GM12864 (cell line): ENCODE measurements at regions not wholly inside any gene's neighbourhood (a gene's known extent, or its start where the extent isn't known, plus 50 kb on each side); places are given as distances from the start of the nearest gene placed in this dataset.

Source experiments
- DNase-seq: peaks from one replicate; pipeline ENCODE4 v3.0.0-alpha.2; 2011; ENCODE audit warnings: low read depth
- H3K4me3 ChIP-seq: 2 replicates; pipeline ENCODE4 v1.5.1; 2011; ENCODE audit warnings: mild to moderate bottlenecking, low read depth, low read length, control low read depth
- TF ChIP-seq, protein P1 (sequence below): IDR thresholded peaks from 2 replicates; pipeline ENCODE4 v1.5.1; 2011; ENCODE audit warnings: low read depth, mild to moderate bottlenecking, moderate library complexity, low read length, control low read depth, inconsistent platforms; ENCODE audit errors: missing control alignments

DNA sequence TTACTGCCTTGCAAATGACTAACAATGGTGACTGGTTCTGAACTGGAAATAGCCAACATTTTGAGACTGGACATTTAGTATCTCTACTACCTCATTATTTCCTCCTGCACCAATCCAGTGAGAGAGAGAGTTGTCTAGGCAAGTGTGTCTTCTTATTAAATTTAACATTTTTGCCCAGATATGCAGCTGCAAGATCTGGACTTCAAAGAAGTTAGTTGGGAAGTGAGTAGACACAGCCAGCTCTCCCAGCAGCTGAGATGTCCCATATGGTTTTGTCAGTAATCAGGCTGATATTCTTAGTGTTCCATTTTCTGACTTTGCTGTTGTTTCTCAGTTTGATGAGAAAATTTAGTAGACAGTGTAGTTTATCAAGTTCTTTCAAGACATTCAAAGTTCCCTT lies 1778.8 kb upstream of the CDH6 start:
- TF ChIP-seq, protein P1, sequence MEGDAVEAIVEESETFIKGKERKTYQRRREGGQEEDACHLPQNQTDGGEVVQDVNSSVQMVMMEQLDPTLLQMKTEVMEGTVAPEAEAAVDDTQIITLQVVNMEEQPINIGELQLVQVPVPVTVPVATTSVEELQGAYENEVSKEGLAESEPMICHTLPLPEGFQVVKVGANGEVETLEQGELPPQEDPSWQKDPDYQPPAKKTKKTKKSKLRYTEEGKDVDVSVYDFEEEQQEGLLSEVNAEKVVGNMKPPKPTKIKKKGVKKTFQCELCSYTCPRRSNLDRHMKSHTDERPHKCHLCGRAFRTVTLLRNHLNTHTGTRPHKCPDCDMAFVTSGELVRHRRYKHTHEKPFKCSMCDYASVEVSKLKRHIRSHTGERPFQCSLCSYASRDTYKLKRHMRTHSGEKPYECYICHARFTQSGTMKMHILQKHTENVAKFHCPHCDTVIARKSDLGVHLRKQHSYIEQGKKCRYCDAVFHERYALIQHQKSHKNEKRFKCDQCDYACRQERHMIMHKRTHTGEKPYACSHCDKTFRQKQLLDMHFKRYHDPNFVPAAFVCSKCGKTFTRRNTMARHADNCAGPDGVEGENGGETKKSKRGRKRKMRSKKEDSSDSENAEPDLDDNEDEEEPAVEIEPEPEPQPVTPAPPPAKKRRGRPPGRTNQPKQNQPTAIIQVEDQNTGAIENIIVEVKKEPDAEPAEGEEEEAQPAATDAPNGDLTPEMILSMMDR, result no peak
- no peak for DNase-seq
- H3K4me3 ChIP-seq, result no peak overlapping the region

DNA sequence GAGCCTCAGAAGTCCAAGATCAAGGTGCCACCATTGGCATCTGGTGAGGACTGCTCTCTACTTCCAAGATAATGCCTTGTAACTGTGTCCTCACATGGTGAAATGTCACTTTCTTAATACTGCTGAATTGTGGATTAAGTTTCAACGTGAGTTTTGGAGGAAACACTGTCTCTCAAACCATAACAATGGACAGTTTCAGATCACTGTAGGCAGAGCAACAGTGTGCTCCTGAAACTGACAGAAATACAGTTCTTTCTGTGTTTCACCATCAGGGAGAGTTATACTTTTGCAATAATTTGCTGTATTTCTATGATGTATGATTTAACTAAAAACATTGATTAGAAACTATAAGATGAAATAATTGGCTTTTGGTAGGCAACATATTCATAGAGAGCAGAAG lies 1780.5 kb upstream of the CDH6 start:
- TF ChIP-seq, protein P1, result no peak
- DNase-seq, result no peak
- no peak overlapping the region for H3K4me3 ChIP-seq

DNA sequence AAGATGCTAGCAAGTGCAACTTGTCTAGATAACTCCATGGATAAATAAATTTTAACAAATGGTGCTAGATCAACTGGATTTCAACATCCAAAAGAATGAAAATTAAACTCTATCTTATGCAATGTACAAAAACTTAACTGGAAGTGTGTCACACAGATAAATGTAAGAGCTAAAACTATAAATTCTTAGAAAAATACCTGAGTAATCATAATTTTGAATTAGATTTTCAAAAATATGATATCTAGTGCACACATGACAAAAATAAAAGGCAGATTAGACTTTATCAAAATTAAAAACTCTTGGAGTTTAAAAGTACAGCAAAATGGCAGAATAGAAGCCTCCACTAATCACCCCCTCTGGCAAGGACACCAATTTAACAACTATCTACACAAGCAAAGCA lies 1791.2 kb upstream of the CDH6 start:
- TF ChIP-seq, protein P1, result no peak
- H3K4me3 ChIP-seq, result no peak overlapping the region
- DNase-seq, result no peak

DNA sequence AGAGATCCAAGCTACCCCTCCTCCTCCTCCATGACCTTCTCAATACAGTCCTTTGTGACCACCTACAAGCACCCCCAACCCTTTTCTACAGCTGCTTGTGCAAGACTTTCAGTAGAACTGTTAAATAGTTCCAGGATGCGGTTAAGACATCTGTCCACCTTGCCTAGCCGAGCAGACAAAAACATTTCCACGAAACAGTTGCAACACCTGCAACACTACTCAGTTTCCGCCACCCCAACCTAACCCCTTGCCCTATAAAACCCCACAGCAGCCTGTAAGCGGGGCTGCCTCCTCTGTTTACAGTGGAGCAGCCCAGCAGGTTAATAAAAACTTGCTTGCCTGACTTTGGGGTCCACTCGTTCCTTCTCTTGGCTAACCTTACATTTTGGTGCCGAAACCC lies 1803.5 kb upstream of the CDH6 start:
- DNase-seq, result no peak
- no peak overlapping the region for H3K4me3 ChIP-seq

DNA sequence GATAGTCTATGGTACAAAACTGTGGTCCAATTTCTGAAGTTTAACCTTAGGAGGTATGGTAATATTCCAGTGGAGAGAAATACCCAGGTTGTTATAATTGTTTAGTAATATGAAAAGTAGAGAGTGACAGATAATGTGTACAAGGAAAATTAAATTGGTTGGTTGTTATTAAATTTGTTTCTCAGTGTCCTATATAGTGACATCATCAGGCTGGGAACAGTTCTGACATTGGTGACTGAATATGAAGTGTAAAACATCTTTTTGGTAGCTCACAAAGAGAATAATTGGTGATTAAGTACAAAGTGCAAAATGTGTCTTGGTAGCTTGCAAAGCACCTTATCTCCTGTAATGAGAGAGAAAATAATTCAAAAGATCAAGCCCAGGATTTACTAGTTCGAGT lies 1806.1 kb upstream of the CDH6 start:
- TF ChIP-seq, protein P1, result no peak
- no peak for DNase-seq
- no peak overlapping the region for H3K4me3 ChIP-seq

More for the DNA sequence above, 1803.5 kb upstream of the CDH6 start:
- TF ChIP-seq, protein P1, result no peak

DNA sequence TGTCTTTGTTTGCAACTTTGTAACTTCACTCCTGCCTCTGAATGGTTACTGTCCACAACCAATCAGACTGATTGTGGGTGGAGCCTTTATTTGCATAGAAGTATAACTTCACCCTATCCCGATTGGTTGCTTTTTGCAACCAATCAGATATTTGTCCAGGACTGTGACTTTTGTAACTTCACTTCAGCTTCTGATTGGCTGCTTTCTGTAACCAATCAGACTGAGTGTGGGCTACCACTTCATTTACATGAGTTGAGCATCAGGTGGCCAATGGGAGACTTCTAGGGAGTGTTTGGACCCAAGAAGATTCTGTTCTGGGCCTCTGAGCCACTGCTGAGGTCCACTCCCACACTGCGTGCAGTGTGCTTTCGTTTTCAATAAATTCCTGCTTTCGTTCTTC lies 1810.7 kb upstream of the CDH6 start:
- H3K4me3 ChIP-seq, result no peak overlapping the region
- DNase-seq, result no peak
- TF ChIP-seq, protein P1, result no peak

DNA sequence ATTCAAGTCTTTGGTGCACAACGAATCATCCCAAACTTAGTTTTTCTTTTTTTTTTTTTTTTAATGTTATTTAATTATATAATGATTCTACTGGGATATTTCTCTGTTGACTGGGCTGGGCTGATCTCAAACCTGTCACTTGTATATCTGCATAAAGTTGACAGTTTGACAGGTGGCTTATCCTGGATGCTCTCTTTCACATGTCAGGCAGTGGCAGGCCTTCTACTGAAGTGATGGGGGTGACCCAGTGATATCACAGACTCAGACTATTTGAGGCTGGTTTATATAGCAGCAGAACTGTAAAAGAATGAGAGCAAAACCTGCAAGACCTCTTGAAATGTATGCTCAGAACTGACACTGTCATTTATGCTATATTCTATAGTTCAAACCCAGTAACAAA lies 1813.5 kb upstream of the CDH6 start:
- TF ChIP-seq, protein P1, result no peak
- H3K4me3 ChIP-seq, result no peak overlapping the region
- no peak for DNase-seq
